ENCODE measurements at regions not wholly inside any gene's neighbourhood (a gene's known extent, or its start where the extent isn't known, plus 50 kb on each side); places are given as distances from the start of the nearest gene placed in this dataset.

DNA sequence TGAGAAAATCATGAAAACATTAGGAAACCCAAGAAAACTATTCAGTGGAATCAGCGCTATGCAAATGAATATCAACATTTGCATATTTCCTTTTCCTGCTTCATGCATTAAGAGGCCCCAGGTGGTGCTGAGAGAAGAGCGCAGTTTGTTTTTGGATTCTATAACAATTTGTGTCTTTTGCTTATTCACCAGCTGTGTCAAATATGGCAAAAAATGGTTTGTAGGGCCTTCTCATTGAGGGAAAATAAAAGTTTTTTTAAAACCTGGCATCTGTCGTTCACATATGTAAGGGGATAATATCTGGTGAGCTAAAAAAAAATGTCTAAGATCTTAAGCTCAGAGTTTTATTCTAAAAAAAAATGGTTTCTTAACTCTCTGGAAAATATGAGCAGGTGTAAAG, 122.5 kb upstream of the ROBO2 start:
- no peaks in the 10 kb centered on the region for H3K27me3 ChIP-seq (ENCODE audit: control insufficient read depth in 1 of 2, insufficient read depth in 1 of 2, low read length in 2 of 2)
- WGBS, result 92% methylated on average over 2 of the region's 3 CpGs
- no peak overlapping the region for H3K18ac ChIP-seq (ENCODE audit: low read depth in 1 of 2, low read length in 2 of 2)

DNA sequence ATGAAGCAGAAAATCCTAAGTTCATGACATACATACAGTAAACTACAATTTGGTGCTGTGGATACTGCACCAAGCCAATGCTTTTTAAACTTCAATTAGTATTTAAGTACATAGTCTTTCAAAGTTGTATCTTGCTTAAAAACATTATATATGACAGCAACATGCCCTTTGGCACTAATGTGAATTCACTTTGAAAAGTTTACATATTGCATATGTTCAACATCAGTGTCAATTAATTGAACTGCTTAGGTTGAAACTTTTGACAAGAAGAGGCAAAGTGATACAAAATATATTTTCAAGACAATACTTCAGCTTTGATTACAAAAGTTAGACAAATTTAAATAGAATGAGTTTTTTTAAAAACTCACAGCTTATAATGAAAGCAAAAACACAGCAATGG, 119.4 kb upstream of the ROBO2 start:
- DNase-seq, result no peak
- Histone ChIP-seq H3K23ac (ENCODE audit: low read length in 2 of 2) (no peak overlapping the region), H3K4me3 (ENCODE audit: insufficient read depth in 1 of 2, low read depth in 1 of 2, low read length in 2 of 2) (no peak overlapping the region), H3K4ac (ENCODE audit: low read depth in 1 of 2, low read length in 2 of 2) (no peak overlapping the region), H2AK5ac (ENCODE audit: low read length, severe bottlenecking) (no peak overlapping the region), H3K9ac (ENCODE audit: low read length) (no peak overlapping the region), H3K18ac (ENCODE audit: low read depth in 1 of 2, low read length in 2 of 2) (no peak overlapping the region), H3K9me3 (ENCODE audit: control insufficient read depth, low read length) (peaks cover 4% of the 10 kb centered on the region), H2AFZ (ENCODE audit: low read depth, low read length) (no peak overlapping the region), H3K14ac (ENCODE audit: low read length in 2 of 2) (no peak overlapping the region), H3K79me1 (replicated peaks; ENCODE audit: low read length, poor library complexity, severe bottlenecking) (no peaks in the 10 kb centered on the region), H3K4me1 (ENCODE audit: control insufficient read depth, insufficient read depth, low read depth, low read length) (no peaks in the 10 kb centered on the region), H3K4me2 (ENCODE audit: low read length, poor library complexity, severe bottlenecking) (no peak overlapping the region), H3K27ac (ENCODE audit: low read length, poor library complexity, severe bottlenecking) (no peak overlapping the region), H2BK15ac (ENCODE audit: low read depth, poor library complexity, severe bottlenecking) (no peak overlapping the region), H2BK12ac (ENCODE audit: low read length in 2 of 2) (no peak overlapping the region), H2BK120ac (ENCODE audit: low read depth, low read length) (no peak overlapping the region), H3K36me3 (ENCODE audit: control insufficient read depth in 1 of 2, insufficient read depth in 2 of 2, low read depth in 1 of 2, low read length in 2 of 2) (no peaks in the 10 kb centered on the region), H3K27me3 (ENCODE audit: control insufficient read depth in 1 of 2, insufficient read depth in 1 of 2, low read length in 2 of 2) (no peaks in the 10 kb centered on the region), H4K91ac (ENCODE audit: low read length) (no peak overlapping the region), H4K8ac (ENCODE audit: low read length) (no peak overlapping the region), H2BK5ac (ENCODE audit: low read depth, low read length, poor library complexity, severe bottlenecking) (no peak overlapping the region)

More for the DNA sequence above, 122.5 kb upstream of the ROBO2 start:
- Histone ChIP-seq H4K8ac (ENCODE audit: low read length) (no peak overlapping the region), H3K23ac (ENCODE audit: low read length in 2 of 2) (no peak overlapping the region), H3K36me3 (ENCODE audit: control insufficient read depth in 1 of 2, insufficient read depth in 2 of 2, low read depth in 1 of 2, low read length in 2 of 2) (no peaks in the 10 kb centered on the region), H3K9me3 (ENCODE audit: control insufficient read depth, low read length) (peaks cover 2% of the 10 kb centered on the region), H2BK5ac (ENCODE audit: low read depth, low read length, poor library complexity, severe bottlenecking) (no peak overlapping the region), H3K9ac (ENCODE audit: low read length) (no peak overlapping the region), H2AK5ac (ENCODE audit: low read length, severe bottlenecking) (no peak overlapping the region), H2AFZ (ENCODE audit: low read depth, low read length) (no peak overlapping the region), H3K27ac (ENCODE audit: low read length, poor library complexity, severe bottlenecking) (no peak overlapping the region), H4K91ac (ENCODE audit: low read length) (no peak overlapping the region), H3K14ac (ENCODE audit: low read length in 2 of 2) (no peak overlapping the region), H3K4ac (ENCODE audit: low read depth in 1 of 2, low read length in 2 of 2) (no peak overlapping the region), H3K4me1 (ENCODE audit: control insufficient read depth, insufficient read depth, low read depth, low read length) (no peaks in the 10 kb centered on the region), H3K79me1 (replicated peaks; ENCODE audit: low read length, poor library complexity, severe bottlenecking) (no peaks in the 10 kb centered on the region), H3K4me3 (ENCODE audit: insufficient read depth in 1 of 2, low read depth in 1 of 2, low read length in 2 of 2) (no peak overlapping the region), H2BK12ac (ENCODE audit: low read length in 2 of 2) (no peak overlapping the region), H2BK15ac (ENCODE audit: low read depth, poor library complexity, severe bottlenecking) (no peak overlapping the region), H2BK120ac (ENCODE audit: low read depth, low read length) (no peak overlapping the region), H3K4me2 (ENCODE audit: low read length, poor library complexity, severe bottlenecking) (no peak overlapping the region)
- no peak for DNase-seq

DNA sequence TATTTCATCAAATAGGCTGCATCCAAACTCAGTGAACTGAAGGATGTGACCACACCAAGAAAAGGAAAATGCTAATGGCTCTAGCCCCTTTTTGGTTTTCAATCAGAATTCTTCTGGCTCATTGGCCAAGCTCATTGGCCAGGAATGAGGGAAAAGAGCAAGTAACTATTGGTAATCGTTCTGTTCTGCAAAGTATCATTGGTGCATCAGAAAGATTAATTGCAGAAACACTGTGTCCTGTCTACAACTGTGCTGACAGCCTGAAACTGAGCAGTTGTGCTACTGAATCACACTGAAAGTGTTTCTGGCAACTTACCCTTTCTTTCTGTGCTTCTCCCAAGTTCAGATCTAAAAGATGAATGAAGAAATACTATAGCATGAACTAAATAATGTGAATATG, 116.4 kb upstream of the ROBO2 start:
- Histone ChIP-seq H3K27me3 (ENCODE audit: control insufficient read depth in 1 of 2, insufficient read depth in 1 of 2, low read length in 2 of 2) (no peaks in the 10 kb centered on the region), H2AK5ac (ENCODE audit: low read length, severe bottlenecking) (no peak overlapping the region), H2BK120ac (ENCODE audit: low read depth, low read length) (no peak overlapping the region), H3K18ac (ENCODE audit: low read depth in 1 of 2, low read length in 2 of 2) (no peak overlapping the region), H3K4me3 (ENCODE audit: insufficient read depth in 1 of 2, low read depth in 1 of 2, low read length in 2 of 2) (no peak overlapping the region), H3K4ac (ENCODE audit: low read depth in 1 of 2, low read length in 2 of 2) (no peak overlapping the region), H2BK5ac (ENCODE audit: low read depth, low read length, poor library complexity, severe bottlenecking) (no peak overlapping the region), H3K9me3 (ENCODE audit: control insufficient read depth, low read length) (peaks cover 7% of the 10 kb centered on the region), H3K23ac (ENCODE audit: low read length in 2 of 2) (no peak overlapping the region), H2AFZ (ENCODE audit: low read depth, low read length) (no peak overlapping the region), H2BK12ac (ENCODE audit: low read length in 2 of 2) (no peak overlapping the region), H3K4me2 (ENCODE audit: low read length, poor library complexity, severe bottlenecking) (no peak overlapping the region), H3K4me1 (ENCODE audit: control insufficient read depth, insufficient read depth, low read depth, low read length) (no peaks in the 10 kb centered on the region), H4K91ac (ENCODE audit: low read length) (no peak overlapping the region), H2BK15ac (ENCODE audit: low read depth, poor library complexity, severe bottlenecking) (no peak overlapping the region), H3K14ac (ENCODE audit: low read length in 2 of 2) (no peak overlapping the region), H3K27ac (ENCODE audit: low read length, poor library complexity, severe bottlenecking) (no peak overlapping the region), H3K36me3 (ENCODE audit: control insufficient read depth in 1 of 2, insufficient read depth in 2 of 2, low read depth in 1 of 2, low read length in 2 of 2) (no peaks in the 10 kb centered on the region), H3K79me1 (replicated peaks; ENCODE audit: low read length, poor library complexity, severe bottlenecking) (no peaks in the 10 kb centered on the region), H3K9ac (ENCODE audit: low read length) (no peak overlapping the region), H4K8ac (ENCODE audit: low read length) (no peak overlapping the region)
- DNase-seq, result no peak
- 28% methylated on average over 1 of the region's 1 CpG for WGBS

DNA sequence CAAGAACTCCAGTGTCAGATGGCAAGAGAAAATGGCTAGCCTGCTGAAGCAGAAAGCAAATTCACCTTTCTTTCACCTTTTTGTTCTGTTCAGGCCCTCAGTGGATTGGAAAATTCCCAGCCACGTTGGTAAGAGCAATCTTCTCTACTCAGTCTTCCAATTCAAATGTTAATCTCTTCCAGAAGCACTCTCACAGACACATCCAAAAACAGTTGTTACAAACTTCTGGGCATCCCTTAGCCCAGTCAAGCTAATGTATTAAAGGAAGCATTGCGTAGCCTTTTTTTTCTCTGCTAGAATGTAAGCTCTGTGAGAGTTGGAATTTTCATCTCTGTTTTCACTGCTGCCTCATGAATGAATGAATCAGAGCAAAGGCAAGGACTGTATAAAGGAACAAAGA, 109.2 kb upstream of the ROBO2 start:
- Histone ChIP-seq H3K27ac (ENCODE audit: low read length, poor library complexity, severe bottlenecking) (no peak overlapping the region), H3K4me1 (ENCODE audit: control insufficient read depth, insufficient read depth, low read depth, low read length) (no peaks in the 10 kb centered on the region), H3K9ac (ENCODE audit: low read length) (no peak overlapping the region), H3K18ac (ENCODE audit: low read depth in 1 of 2, low read length in 2 of 2) (no peak overlapping the region), H2BK12ac (ENCODE audit: low read length in 2 of 2) (no peak overlapping the region), H2AFZ (ENCODE audit: low read depth, low read length) (no peak overlapping the region), H4K91ac (ENCODE audit: low read length) (no peak overlapping the region), H2AK5ac (ENCODE audit: low read length, severe bottlenecking) (no peak overlapping the region), H3K4ac (ENCODE audit: low read depth in 1 of 2, low read length in 2 of 2) (no peak overlapping the region), H3K79me1 (replicated peaks; ENCODE audit: low read length, poor library complexity, severe bottlenecking) (no peaks in the 10 kb centered on the region), H4K8ac (ENCODE audit: low read length) (no peak overlapping the region), H3K27me3 (ENCODE audit: control insufficient read depth in 1 of 2, insufficient read depth in 1 of 2, low read length in 2 of 2) (no peaks in the 10 kb centered on the region), H3K36me3 (ENCODE audit: control insufficient read depth in 1 of 2, insufficient read depth in 2 of 2, low read depth in 1 of 2, low read length in 2 of 2) (no peaks in the 10 kb centered on the region), H3K23ac (ENCODE audit: low read length in 2 of 2) (no peak overlapping the region), H3K4me3 (ENCODE audit: insufficient read depth in 1 of 2, low read depth in 1 of 2, low read length in 2 of 2) (no peak overlapping the region), H2BK15ac (ENCODE audit: low read depth, poor library complexity, severe bottlenecking) (no peak overlapping the region), H3K9me3 (ENCODE audit: control insufficient read depth, low read length) (peaks cover 1% of the 10 kb centered on the region), H2BK5ac (ENCODE audit: low read depth, low read length, poor library complexity, severe bottlenecking) (no peak overlapping the region), H2BK120ac (ENCODE audit: low read depth, low read length) (no peak overlapping the region), H3K4me2 (ENCODE audit: low read length, poor library complexity, severe bottlenecking) (no peak overlapping the region), H3K14ac (ENCODE audit: low read length in 2 of 2) (no peak overlapping the region)
- no peak for DNase-seq
- WGBS, result 62% methylated on average over 2 of the region's 2 CpGs

Data from mesenchymal stem cell (in vitro differentiated cells and primary cell).